ENCODE measurements at regions not wholly inside any gene's neighbourhood (a gene's known extent, or its start where the extent isn't known, plus 50 kb on each side); places are given as distances from the start of the nearest gene placed in this dataset.

- intact Hi-C loops (cut with DNase I) = no loop called here
- Histone ChIP-seq H3K9me3 (no peaks in the 10 kb centered on the region), H3K27ac (replicated peaks in 1 of 4) (peak overlapping the region; percentile 86 to 92 (median 89)), H3K36me3 (peaks cover 14 to 76% (median 58%) of the 10 kb centered on the region in 4 donors), H3K4me1 (peaks cover 63 to 86% (median 75%) of the 10 kb centered on the region in 4 donors), H3K27me3 (no peaks in the 10 kb centered on the region), H3K4me3 (peak overlapping the region in 1 of 4 donors; percentile 8)
- DNase-seq (ENCODE audit: extremely low spot score) = no peak
- WGBS = 45% methylated on average over 8 of the region's 20 CpGs
- TF ChIP-seq POLR2AphosphoS5 (IDR thresholded peaks at IDR 0.05) (peak in 1 of 2 donors; percentile 27), POLR2A (IDR thresholded peaks at IDR 0.05; ENCODE audit: low read depth) (no peak), EP300 (IDR thresholded peaks at IDR 0.05) (no peak)
Measured at GRCh38 chr12:124369827-124370378, 75.0 kb downstream of the RFLNA start.

- Histone ChIP-seq H3K4me3 (peak overlapping the region in 3 of 4 donors; percentile 8 to 23 (median 15)), H3K27ac (replicated peaks in 1 of 4) (peak overlapping the region; percentile 86 to 92 (median 89)), H3K4me1 (peaks cover 67 to 86% (median 81%) of the 10 kb centered on the region in 4 donors), H3K27me3 (no peaks in the 10 kb centered on the region), H3K9me3 (no peaks in the 10 kb centered on the region), H3K36me3 (peaks cover 14 to 74% (median 52%) of the 10 kb centered on the region in 4 donors)
- DNase-seq (ENCODE audit: extremely low spot score) = no peak
- intact Hi-C loops (cut with DNase I) = no loop called here
- WGBS = 10% methylated on average over 11 of the region's 38 CpGs
- TF ChIP-seq CTCF (IDR thresholded peaks at IDR 0.05) (peak; percentile 24 to 65 (median 35)), POLR2AphosphoS5 (IDR thresholded peaks at IDR 0.05) (peak; percentile 88 to 89), EP300 (IDR thresholded peaks at IDR 0.05) (peak; percentile 47), POLR2A (IDR thresholded peaks at IDR 0.05; ENCODE audit: low read depth) (no peak)
Measured at GRCh38 chr12:124369055-124369826, 74.3 kb downstream of the RFLNA start.

DNA sequence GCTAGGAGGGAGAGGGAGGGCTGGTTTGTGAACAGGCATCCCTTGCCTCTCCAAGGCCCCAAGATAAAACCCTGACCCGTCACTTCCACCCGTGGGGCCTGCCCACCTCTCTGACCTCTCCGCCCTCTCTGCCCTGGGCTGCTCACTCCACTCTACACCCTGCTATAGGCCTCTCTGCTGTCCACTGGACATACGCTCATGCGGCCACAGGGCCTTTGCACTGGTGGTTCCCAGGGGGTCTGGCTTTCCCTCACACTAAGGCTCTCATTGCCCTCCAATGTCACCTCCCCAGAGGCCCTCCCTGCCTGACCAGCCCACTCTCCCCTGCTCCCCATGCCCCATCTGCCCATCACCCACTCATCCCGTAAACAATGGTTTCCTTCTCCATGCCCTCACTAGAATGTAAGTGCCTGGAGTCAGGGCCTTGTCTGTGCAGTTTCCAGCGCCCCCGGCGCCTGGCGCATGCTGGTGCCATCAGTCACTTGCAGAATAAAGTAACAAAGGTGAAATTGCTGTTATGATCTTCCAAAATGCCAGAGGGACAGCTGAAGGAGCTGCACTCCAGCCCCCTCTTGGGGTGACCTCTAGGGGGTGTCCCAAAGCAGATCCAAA is 73.6 kb downstream of the RFLNA start:
- Histone ChIP-seq H3K27ac (replicated peaks in 1 of 4) (peak overlapping the region; percentile 86 to 92 (median 89)), H3K27me3 (no peaks in the 10 kb centered on the region), H3K36me3 (peaks cover 14 to 71% (median 49%) of the 10 kb centered on the region in 4 donors), H3K4me3 (no peak overlapping the region), H3K9me3 (no peaks in the 10 kb centered on the region), H3K4me1 (peaks cover 75 to 93% (median 88%) of the 10 kb centered on the region in 4 donors)
- 87% methylated on average over 10 of the region's 10 CpGs for WGBS
- TF ChIP-seq POLR2AphosphoS5 (IDR thresholded peaks at IDR 0.05) = no peak
- no peak for TF ChIP-seq EP300 (IDR thresholded peaks at IDR 0.05)
- TF ChIP-seq CTCF (IDR thresholded peaks at IDR 0.05) = no peak
- no peak for TF ChIP-seq POLR2A (IDR thresholded peaks at IDR 0.05; ENCODE audit: low read depth)
- intact Hi-C loops (cut with DNase I) = no loop called here
- no peak for DNase-seq (ENCODE audit: extremely low spot score)

- Histone ChIP-seq H3K36me3 (peaks cover 6 to 68% (median 43%) of the 10 kb centered on the region in 4 donors), H3K4me1 (peaks cover 75 to 86% (median 79%) of the 10 kb centered on the region in 4 donors), H3K4me3 (no peak overlapping the region), H3K27ac (replicated peaks in 1 of 4) (peak overlapping the region in 3 of 4 donors; percentile 36 to 91 (median 37)), H3K9me3 (no peaks in the 10 kb centered on the region), H3K27me3 (no peaks in the 10 kb centered on the region)
- DNase-seq (ENCODE audit: extremely low spot score) = no peak
- TF ChIP-seq CTCF (IDR thresholded peaks at IDR 0.05) (no peak), POLR2A (IDR thresholded peaks at IDR 0.05; ENCODE audit: low read depth) (no peak), POLR2AphosphoS5 (IDR thresholded peaks at IDR 0.05) (no peak), EP300 (IDR thresholded peaks at IDR 0.05) (no peak)
- intact Hi-C loops (cut with DNase I) = no loop called here
- WGBS = 81% methylated on average over 23 of the region's 23 CpGs
Measured at GRCh38 chr12:124365726-124366430, 71.0 kb downstream of the RFLNA start.

Small RNA genes lying in the stretch of these regions (small RNA-seq; reads per million reads assigned to genes)
- gene AC073916.1 = 0 reads per million in 3 donors
